Tongue (tissue), 1 donor: ENCODE measurements at regions not wholly inside any gene's neighbourhood (a gene's known extent, or its start where the extent isn't known, plus 50 kb on each side); places are given as distances from the start of the nearest gene placed in this dataset.
A peak's percentile ranks its signal among the peaks of the same experiment; 100 is the strongest.

ENCODE experiments used
- DNase-seq: peaks from one replicate; pipeline ENCODE4 v3.0.0-alpha.2; 2015

DNA sequence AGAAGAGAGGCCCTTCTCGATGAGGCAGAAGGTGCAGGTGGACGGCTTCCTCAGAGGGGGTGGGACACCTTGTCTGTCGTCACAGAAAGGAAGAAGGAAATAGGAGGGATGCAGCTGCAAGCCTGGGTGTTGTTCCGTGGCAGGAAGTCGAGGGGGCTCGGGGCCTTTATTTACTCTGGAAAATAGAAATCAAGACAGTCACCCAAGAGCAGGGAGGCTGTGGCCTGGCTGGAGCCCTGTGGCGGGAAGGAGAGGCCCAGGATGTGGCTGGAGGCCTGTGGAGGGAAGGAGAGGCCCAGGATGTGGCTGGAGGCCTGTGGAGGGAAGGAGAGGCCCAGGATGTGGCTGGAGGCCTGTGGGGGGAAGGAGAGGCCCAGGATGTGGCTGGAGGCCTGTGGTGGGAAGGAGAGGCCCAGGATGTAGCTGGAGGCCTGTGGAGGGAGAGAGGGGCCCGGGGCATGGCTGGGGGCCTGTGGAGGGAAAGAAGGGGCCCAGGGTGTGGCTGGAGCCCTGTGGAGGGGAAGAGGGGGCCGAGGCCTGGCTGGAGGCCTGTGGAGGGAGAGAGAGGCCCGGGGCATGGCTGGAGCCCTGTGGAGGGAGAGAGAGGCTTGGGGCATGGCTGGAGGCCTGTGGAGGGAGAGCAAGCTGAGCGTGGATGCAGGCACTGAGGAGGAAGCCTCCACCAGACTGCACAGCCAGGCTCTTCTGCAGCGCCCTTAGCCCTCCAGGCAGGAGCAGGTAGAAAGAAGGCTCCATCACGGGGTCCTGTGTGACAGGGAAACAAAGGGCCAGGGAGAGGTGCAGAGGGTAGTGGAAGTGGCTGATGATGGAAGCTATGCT lies 97.3 kb upstream of the SFMBT2 start:
- no peak for DNase-seq

- no peak for DNase-seq
These were observed 95.7 kb upstream of the SFMBT2 start for GRCh38 chr10:7506571-7506970.

DNA sequence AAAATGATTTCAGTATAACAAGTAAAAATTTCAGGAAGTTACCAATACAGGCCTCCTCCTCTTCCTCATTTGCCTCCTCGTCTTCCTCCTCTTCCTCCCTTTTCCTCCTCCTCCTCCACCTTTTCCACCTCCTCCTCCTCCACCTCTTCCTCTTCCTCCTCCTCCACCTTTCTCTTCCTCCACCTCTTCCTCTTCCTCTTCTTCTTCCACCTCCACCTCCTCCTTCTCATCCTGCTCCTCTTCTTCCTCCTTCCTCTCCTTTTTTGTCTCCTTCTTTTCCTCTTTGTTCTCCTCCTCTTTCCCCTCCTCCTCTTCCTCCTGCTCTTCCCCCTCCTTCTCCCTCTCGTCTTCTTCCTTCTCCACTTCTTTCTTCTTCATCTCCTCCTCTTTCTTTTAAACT lies 94.4 kb upstream of the SFMBT2 start:
- no peak for DNase-seq

GRCh38 chr10:7503190-7503589 lies 92.4 kb upstream of the SFMBT2 start:
- DNase-seq, result no peak

GRCh38 chr10:7501157-7501556 lies 90.3 kb upstream of the SFMBT2 start:
- DNase-seq, result no peak

GRCh38 chr10:7498111-7498510 lies 87.3 kb upstream of the SFMBT2 start:
- DNase-seq, result no peak

DNA sequence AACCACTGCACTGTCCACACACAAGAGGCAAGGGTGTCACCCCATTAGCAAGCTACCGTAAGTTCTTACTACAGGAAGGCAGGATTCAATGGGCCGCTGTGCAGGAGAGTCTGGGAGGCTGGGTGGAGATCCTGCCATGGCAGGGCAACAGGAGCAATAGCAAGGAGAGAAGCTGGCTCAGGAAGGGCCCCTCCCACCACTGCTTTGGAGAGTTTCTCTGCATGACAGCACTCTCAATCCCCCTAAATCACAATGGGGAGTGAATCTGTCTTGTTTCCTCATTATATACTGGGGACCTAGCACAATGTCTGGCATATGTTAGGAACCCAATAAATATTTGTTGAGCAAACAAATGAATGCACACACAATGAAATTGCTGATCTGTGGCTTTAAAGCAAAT lies 83.2 kb upstream of the SFMBT2 start:
- DNase-seq, result no peak

- no peak for DNase-seq
These were observed 81.8 kb upstream of the SFMBT2 start for GRCh38 chr10:7492660-7493046.

DNA sequence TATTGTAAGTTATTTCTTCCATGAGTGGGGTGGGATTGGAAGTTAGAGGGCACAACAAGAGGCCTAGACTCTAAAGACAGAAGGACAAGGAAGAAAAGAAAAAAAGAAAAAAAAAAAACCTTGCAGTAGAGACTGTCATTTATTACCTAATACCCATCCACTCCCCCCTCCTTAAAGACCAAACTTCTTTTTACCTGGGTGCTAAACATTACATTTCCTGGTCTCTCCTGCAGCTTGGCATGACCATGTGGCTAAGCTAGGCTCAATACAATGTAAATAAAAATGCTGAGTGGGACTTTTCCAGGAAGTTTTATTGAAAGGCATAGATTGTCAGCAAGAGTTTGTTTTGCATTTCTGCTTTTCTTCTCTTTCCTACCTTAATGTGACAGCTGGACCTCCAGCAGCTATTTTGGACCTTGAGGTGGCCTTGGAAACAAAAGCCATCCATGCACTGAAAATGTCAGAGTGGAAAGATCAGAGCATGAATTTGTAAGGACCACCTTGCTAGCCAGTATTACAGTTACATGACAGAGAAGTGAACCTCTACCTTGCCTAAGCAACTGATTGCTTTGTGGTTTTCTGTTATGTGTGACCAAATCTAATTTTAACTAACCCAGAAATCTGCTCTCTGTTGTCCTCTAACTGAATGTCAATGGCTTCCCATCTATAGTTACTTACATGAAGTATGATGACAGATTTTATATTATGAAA lies 81.3 kb upstream of the SFMBT2 start:
- DNase-seq, result no peak

DNA sequence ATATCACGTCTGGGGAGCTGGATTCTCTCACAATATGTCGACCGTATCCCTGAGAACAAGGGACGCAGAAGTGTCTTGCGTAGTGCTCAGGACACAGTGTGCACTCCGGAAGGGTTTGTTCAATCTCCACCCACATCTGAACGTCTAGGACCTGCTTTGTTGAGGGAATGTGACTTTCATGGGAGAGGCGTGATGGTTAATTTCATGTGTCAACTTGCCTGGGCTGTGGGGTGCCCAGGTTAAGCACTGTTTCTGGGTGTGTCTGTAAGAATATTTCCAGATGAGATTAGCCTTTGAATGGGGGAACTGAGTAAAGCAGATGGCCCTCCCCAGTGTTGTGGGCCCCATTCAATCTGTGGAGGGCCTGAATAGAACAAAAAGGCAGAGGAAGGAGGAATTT lies 80.4 kb upstream of the SFMBT2 start:
- DNase-seq, result no peak

DNA sequence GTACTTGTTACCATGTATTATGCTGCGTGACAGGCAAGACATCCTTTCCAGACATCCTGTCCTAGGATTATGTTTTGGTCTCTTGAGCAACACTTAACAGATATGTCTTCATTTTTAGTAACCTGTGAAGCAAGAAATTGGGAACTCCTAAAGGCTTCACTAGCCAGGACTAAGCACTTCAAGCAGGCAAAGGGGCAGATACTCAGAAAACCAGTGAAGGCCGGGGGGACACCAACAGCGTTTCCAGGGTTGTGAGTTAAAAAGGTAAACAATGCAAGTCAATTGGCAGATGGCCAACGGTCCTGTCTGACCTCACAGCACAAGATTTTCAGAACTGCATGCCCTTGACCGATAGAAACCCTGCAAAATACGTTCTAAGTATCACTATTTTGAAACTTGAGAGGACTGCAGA lies 77.6 kb upstream of the SFMBT2 start:
- DNase-seq, result peak; percentile 72

DNA sequence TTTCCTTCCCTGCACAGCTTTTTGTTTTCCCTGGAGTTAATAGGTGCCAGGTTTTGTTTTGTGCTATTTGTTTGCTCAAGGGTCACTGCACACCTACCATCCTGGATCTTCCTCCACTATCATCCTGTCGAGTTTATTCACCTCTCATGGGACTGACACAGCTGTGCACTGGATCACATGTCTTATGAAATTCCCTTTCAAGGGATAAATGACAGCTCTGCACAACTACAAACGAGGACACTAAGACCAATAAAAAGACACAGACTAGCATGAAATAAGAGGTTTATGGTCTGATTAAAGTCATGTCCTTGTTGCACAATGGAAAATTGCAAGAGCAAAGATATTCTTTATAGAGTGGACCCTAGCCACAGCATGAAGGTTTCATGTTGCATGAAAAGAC lies 76.7 kb upstream of the SFMBT2 start:
- DNase-seq, result no peak

DNA sequence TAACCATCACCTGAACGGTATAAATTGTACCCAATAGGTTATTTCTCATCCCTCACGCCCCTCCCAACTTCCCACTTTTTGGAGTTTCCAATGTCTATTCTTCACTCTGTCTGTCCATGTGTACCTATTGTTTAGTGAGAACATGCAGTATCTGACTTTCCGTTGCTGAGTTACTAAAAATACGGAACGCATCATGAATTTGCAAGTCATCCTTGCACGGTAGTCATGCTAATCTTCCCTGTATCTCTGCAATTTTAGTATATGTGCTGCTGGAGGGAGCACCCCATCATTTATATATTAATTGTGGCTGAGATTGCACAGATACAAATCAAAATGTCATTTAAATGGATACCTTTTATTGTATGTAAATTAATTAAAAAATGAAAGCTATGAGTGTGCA lies 75.7 kb upstream of the SFMBT2 start:
- DNase-seq, result no peak

- DNase-seq, result no peak
These were observed 75.0 kb upstream of the SFMBT2 start for GRCh38 chr10:7485799-7486198.

- DNase-seq, result no peak
These were observed 74.4 kb upstream of the SFMBT2 start for GRCh38 chr10:7485244-7485556.

GRCh38 chr10:7484456-7485243 lies 73.8 kb upstream of the SFMBT2 start:
- DNase-seq, result no peak

DNA sequence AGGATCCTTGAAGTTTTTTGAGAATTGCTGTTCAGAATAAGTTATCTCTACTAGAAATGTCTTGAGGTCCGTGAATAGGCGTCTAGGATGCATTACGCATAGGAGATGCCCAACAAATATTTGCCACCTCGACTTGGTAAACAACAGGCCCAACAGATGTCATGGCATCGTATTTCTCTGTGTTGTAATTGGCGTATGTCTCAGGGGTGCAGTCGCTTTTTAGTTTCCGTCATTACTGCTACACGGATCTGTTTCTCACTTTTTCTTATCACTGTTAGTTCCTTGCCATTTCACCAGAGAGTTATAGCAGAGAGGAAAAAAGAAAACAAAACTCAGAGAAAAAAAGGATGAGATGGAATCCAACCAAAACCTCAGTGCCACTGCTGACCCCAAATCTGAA lies 73.0 kb upstream of the SFMBT2 start:
- DNase-seq, result no peak

DNA sequence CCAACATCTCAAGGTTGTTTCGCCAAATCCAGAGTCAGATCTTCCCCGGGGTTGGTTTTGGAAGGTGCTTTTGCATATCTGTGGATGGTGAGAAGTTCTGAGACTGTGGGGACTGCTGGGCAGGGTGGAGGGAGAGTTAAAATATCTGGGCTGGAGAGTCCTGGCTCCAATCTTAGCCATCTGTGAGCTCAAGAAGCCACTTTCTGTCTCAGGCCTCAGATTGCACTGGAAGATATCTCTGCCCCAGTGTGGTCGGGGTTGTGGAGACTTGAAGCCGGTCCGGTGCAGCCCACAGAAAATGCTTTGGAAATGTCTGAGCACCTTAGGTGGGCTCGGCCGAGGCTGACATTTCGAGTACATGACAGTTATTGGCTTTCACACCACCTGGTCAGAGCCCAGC lies 72.2 kb upstream of the SFMBT2 start:
- DNase-seq, result no peak

GRCh38 chr10:7481368-7481765 lies 70.5 kb upstream of the SFMBT2 start:
- no peak for DNase-seq

GRCh38 chr10:7480742-7481367 lies 70.0 kb upstream of the SFMBT2 start:
- no peak for DNase-seq

GRCh38 chr10:7479861-7480598 lies 69.2 kb upstream of the SFMBT2 start:
- no peak for DNase-seq
